Activated CD4-positive, alpha-beta T cell treated with anti-CD3 and anti-CD28 coated beads for 36 hours (primary cell): ENCODE measurements at regions not wholly inside any gene's neighbourhood (a gene's known extent, or its start where the extent isn't known, plus 50 kb on each side); places are given as distances from the start of the nearest gene placed in this dataset.
A peak's percentile ranks its signal among the peaks of the same experiment; 100 is the strongest.
"Not testable (repeated sequence)": the region's sequence is repeated elsewhere in the genome, so short reads cannot be mapped to it uniquely, and the experiment has no call there.

Experiments used
- ATAC-seq: fragments of 200-7000 bp; cut with Tn5 transposase; one replicate; pipeline ENCODE4 v1.10.0; 2021; ENCODE audit warnings: mild to moderate bottlenecking, moderate library complexity
- CTCF ChIA-PET: fragments of 350-600 bp; sonication (Branson Sonifier 250); formaldehyde crosslinking; loops from one replicate; lab custom pipeline; 2021; ENCODE audit warnings: antibody characterized with exemption; lab: Charles Lee
- POLR2A ChIA-PET: fragments of 350-600 bp; sonication (Branson Sonifier 250); formaldehyde crosslinking; loops from one replicate; lab custom pipeline; 2021; ENCODE audit warnings: antibody characterized with exemption, inconsistent platforms; lab: Charles Lee
- DNase-seq: peaks from one replicate; pipeline ENCODE4 v3.0.0-alpha.2; 2020
- H3K27ac Mint-ChIP-seq: one replicate; pipeline ENCODE4 v1.8.0; 2021; ENCODE audit warnings: mixed read lengths
- H3K27me3 Mint-ChIP-seq: one replicate; pipeline ENCODE4 v1.8.0; 2021; ENCODE audit warnings: mixed read lengths
- H3K36me3 Mint-ChIP-seq: one replicate; pipeline ENCODE4 v1.8.0; 2021; ENCODE audit warnings: low read depth, mixed read lengths
- H3K4me1 Mint-ChIP-seq: one replicate; pipeline ENCODE4 v1.8.0; 2021; ENCODE audit warnings: mixed read lengths
- H3K4me3 Mint-ChIP-seq: one replicate; pipeline ENCODE4 v1.8.0; 2021; ENCODE audit warnings: mild to moderate bottlenecking, moderate library complexity, mixed read lengths
- H3K9me3 Mint-ChIP-seq: one replicate; pipeline ENCODE4 v1.8.0; 2021; ENCODE audit warnings: low read depth, mixed read lengths
- intact Hi-C, 2 experiments: fragments of 100-400 bp; cut with DNase I in 1 of 2; cut with micrococcal nuclease in 1 of 2; formaldehyde crosslinking; loops; one replicate each; pipeline versions ENCODE4 v1.14.2 to v1.15.1; 2022 to 2024; cut with DNase I, micrococcal nuclease

DNA sequence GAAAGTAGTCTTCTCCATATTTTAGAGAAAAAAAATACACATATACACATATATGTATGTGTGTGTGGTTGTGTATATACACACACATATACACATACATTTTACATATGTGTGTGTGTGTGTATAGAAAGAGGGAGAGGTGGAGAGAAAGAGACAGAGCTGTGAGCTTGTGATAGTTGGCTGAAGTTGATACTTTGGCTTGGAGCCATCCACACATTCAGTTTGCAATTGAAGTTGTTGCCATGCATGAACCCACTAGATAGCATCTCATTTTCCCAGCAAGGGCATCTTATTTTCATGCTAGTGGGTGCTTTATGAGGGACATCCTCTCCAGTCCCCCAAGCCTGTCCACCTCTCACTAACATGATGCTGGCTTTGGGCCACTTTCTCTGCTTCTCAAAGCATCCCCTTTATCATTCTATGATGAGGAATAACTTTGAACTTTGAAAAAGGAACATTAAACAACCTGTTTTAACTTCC, 228.6 kb downstream of the ZNF621 start:
- no peaks in the 10 kb centered on the region for H3K36me3 Mint-ChIP-seq

DNA sequence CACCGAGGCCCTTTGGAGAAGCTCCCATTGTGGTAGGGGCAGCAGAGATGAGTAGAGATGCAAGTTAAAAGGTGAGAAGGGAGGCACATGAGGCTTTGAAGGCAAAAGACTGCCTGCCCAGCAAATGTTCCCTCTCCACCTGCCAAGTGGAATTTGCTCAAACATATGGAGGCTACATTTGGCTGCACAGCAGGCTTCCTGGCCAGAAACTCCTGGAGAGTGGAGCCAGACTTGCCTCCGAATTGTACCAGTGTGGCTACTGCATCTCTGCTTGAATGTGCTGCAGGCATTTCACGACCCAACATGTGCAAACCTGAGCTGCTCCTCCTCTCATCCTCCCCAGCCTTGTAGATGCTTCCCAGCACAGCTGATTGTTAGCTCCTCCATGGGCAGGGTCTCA, 229.2 kb downstream of the ZNF621 start:
- no peak overlapping the region for H3K27ac Mint-ChIP-seq
- DNase-seq = no peak
- no peak overlapping the region for H3K4me3 Mint-ChIP-seq
- ChIA-PET CTCF (no interaction called here), POLR2A (no interaction called here)
- H3K36me3 Mint-ChIP-seq = no peaks in the 10 kb centered on the region
- no peaks in the 10 kb centered on the region for H3K9me3 Mint-ChIP-seq
- no peak for ATAC-seq
- intact Hi-C loops = no loop called here
- peaks cover 4% of the 10 kb centered on the region for H3K4me1 Mint-ChIP-seq
- H3K27me3 Mint-ChIP-seq = peaks cover 15% of the 10 kb centered on the region

More for the DNA sequence above, 228.6 kb downstream of the ZNF621 start:
- DNase-seq (no peak), ATAC-seq (no peak)
- CTCF ChIA-PET = no interaction called here
- intact Hi-C loops = no loop called here
- peaks cover 15% of the 10 kb centered on the region for H3K27me3 Mint-ChIP-seq
- H3K9me3 Mint-ChIP-seq = no peaks in the 10 kb centered on the region
- H3K27ac Mint-ChIP-seq = no peak overlapping the region
- no peak overlapping the region for H3K4me3 Mint-ChIP-seq
- peaks cover 4% of the 10 kb centered on the region for H3K4me1 Mint-ChIP-seq
- POLR2A ChIA-PET = no interaction called here

DNA sequence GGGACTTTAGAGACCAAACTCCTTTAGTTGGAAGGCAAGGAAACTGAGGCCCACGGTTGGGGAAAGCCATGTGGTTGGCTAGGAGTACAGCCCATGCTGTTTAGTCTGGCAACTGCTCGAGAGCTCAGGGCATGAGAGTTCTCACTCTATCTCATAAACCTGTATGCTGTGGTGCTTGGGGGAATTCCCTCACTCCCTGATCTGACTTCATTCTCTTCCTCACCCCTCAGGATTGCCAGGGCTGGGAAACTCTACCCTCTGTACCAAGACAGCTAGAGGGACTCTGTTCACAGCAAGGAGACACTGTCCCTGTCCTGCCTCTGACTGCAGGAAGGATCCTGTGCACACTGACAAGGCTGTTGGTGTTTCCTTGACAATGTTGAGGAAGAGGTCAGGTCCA, 230.2 kb downstream of the ZNF621 start:
- intact Hi-C loops = no loop called here
- POLR2A ChIA-PET = no interaction called here
- Mint-ChIP-seq H3K27ac (no peak overlapping the region), H3K36me3 (no peaks in the 10 kb centered on the region), H3K4me3 (no peak overlapping the region), H3K27me3 (peaks cover 16% of the 10 kb centered on the region), H3K9me3 (no peaks in the 10 kb centered on the region), H3K4me1 (peaks cover 4% of the 10 kb centered on the region)
- CTCF ChIA-PET = no interaction called here
- ATAC-seq (peak; percentile 86), DNase-seq (peak; percentile 24)

DNA sequence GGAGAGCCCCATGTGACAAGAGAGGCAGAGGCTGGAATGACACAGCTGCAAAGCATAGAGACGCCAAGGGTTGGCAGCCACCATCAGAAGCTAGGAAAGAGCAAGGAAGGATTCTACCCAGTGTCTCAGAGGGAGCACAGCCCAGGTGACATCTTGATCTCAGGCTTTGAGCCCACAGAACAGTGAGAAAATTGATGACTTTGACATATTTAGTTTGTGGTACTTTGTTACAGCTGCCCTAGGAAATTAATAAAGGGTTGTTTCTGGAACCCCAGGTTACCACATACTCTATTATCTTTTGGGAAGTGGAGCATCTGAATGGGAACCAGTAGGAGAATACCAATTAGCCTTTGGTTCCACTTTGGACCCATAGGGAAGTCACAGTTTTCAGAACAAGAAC, 231.7 kb downstream of the ZNF621 start:
- Mint-ChIP-seq H3K4me3 (no peak overlapping the region), H3K27me3 (peaks cover 23% of the 10 kb centered on the region), H3K27ac (no peak overlapping the region), H3K4me1 (peaks cover 4% of the 10 kb centered on the region), H3K36me3 (no peaks in the 10 kb centered on the region), H3K9me3 (no peaks in the 10 kb centered on the region)
- no peak for ATAC-seq
- ChIA-PET CTCF (no interaction called here), POLR2A (no interaction called here)
- intact Hi-C loops = no loop called here
- no peak for DNase-seq

DNA sequence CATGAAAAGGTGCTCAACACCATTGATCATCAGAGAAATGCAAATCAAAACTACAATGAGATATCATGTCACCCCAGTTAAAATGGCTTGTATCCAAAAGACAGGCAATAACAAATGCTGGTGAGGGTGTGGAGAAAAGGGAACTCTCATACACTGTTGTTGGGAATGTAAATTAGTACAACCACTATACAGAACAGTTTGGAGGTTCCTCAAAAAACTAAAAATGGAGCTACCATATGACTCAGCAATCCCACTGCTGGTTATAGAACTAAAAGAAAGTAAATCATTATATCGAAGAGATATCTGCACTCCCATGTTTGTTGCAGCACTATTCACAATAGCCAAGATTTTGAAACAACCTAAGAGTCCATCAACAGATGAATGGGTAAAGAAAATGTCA, 238.0 kb downstream of the ZNF621 start:
- H3K4me1 Mint-ChIP-seq, DNase-seq, H3K9me3 Mint-ChIP-seq, CTCF ChIA-PET, POLR2A ChIA-PET, H3K36me3 Mint-ChIP-seq, H3K27ac Mint-ChIP-seq, intact Hi-C loops, H3K4me3 Mint-ChIP-seq, ATAC-seq: not testable (repeated sequence)
- peaks cover 14% of the 10 kb centered on the region for H3K27me3 Mint-ChIP-seq

DNA sequence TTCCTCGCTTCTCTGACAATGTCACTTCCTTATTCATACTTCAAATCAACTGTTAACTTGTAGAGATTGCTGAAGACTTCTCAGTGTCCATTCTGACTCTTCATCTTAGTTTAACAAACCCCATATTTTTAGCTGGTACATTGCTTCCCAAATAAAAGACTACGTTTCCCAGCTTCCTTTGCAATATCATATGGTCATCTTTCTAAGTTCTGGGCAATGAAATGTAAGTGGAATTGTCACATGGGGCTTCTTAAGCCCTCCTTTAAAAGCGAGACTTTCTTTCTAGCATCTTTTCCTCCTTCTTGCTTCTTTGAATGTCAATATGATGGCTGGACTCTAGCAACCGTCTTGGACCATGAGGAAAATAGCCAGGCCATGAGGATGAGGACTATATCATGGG, 239.0 kb downstream of the ZNF621 start:
- no peak for ATAC-seq
- Mint-ChIP-seq H3K27me3 (peaks cover 14% of the 10 kb centered on the region), H3K4me3 (no peak overlapping the region)

DNA sequence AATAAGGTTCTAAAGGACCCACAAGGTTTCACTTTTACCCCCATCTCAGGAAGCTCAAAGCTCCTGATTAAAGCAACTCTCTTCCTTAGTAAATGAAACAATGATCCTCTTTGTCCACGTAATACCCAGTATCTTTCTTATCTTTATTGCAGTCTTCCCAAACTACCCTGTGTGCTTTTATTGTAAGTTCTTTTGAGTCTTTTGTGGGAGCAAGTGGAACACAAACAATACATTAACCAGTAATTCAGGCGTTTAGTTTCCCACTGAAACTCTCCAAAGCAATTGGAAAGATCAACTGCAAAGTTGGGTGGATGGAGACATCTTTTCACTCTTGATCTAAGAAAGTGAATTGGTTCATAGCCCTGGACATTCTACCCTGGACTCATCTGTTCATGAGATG, 240.0 kb downstream of the ZNF621 start:
- peaks cover 1% of the 10 kb centered on the region for H3K4me1 Mint-ChIP-seq
- intact Hi-C loops = no loop called here
- H3K9me3 Mint-ChIP-seq = peaks cover 3% of the 10 kb centered on the region
- no peak for DNase-seq
- H3K27ac Mint-ChIP-seq = no peak overlapping the region
- no peak for ATAC-seq
- ChIA-PET CTCF (interaction anchor here (0.7 kb wide), 1 partner anchor 18 kb away, joined by 4 read pairs; no protein-coding TSS in a partner anchor), POLR2A (no interaction called here)
- H3K27me3 Mint-ChIP-seq = peaks cover 14% of the 10 kb centered on the region
- H3K4me3 Mint-ChIP-seq = no peak overlapping the region
- no peaks in the 10 kb centered on the region for H3K36me3 Mint-ChIP-seq

More for the DNA sequence above, 239.0 kb downstream of the ZNF621 start:
- Mint-ChIP-seq H3K4me1 (no peaks in the 10 kb centered on the region), H3K9me3 (peaks cover 3% of the 10 kb centered on the region), H3K27ac (no peak overlapping the region), H3K36me3 (no peaks in the 10 kb centered on the region)
- intact Hi-C loops = no loop called here
- ChIA-PET CTCF (no interaction called here), POLR2A (no interaction called here)
- DNase-seq = no peak

DNA sequence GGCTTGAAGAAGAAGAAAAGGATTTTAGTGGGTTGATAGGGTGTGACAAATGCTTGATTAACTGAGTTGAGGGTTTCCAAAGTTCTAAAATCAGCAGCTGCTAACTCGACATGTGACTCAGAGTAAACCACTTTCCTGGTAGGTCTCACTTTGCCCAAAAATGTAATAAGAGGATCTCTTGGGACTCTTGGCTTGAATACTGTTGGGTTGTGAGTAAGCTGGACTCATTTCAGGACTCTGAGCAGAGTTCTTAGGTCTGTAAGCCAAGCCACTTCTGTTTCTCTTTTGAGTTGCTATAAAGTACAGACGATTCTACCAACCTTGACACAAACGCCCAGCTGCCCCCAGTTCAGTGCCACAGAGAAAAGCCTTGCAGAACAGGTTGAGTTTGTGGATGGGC, 241.1 kb downstream of the ZNF621 start:
- DNase-seq (no peak), ATAC-seq (peak; percentile 19)
- POLR2A ChIA-PET = no interaction called here
- H3K4me1 Mint-ChIP-seq = peaks cover 6% of the 10 kb centered on the region
- no peak overlapping the region for H3K27ac Mint-ChIP-seq
- CTCF ChIA-PET = no interaction called here
- no peak overlapping the region for H3K4me3 Mint-ChIP-seq
- peaks cover 6% of the 10 kb centered on the region for H3K27me3 Mint-ChIP-seq
- peaks cover 3% of the 10 kb centered on the region for H3K9me3 Mint-ChIP-seq
- intact Hi-C loops = no loop called here
- no peaks in the 10 kb centered on the region for H3K36me3 Mint-ChIP-seq

DNA sequence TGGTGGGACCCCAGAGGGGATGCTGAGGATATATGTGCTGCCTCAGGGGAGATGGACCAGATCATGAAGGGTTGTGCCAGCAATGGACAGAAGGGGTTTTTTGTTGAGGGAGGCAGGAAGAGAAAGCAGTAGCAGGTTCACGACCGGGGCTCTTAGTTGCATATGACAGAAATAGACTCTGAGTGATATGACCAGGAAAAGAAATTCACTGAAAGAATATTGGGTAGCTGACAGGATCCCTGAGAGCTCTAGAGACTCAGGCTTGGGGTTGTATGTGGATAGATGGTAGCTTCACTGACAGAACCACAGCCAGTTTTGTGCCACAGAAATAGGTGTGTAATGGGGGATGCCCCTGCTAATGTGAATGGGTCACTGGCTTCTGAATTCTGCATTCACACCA, 241.6 kb downstream of the ZNF621 start:
- DNase-seq (no peak), ATAC-seq (no peak)
- CTCF ChIA-PET = interaction anchor here (0.7 kb wide), 1 partner anchor 48 kb away, joined by 3 read pairs; no protein-coding TSS in a partner anchor
- Mint-ChIP-seq H3K4me3 (no peak overlapping the region), H3K4me1 (peaks cover 6% of the 10 kb centered on the region), H3K36me3 (no peaks in the 10 kb centered on the region), H3K27ac (no peak overlapping the region), H3K9me3 (peaks cover 3% of the 10 kb centered on the region), H3K27me3 (peaks cover 6% of the 10 kb centered on the region)
- intact Hi-C loops = no loop called here
- POLR2A ChIA-PET = no interaction called here

DNA sequence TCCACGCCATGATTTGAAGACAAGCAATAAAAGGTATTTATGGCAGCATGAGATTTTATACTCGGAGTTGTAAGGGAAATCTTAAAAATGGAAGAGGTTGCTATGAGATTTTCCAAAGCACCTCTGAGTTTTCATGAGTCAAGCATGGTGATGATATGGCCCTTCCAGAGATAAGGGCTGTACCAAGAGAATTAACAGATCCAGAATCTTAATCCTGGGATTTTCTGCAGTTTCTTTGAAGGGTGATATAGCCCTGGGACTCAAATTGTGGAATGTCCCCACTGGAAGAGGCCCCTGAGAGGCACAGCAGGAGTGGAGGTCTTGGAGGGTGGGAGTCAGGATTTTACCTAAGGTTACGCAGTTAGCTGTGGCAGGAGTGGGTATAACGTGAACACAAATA, 243.3 kb downstream of the ZNF621 start:
- POLR2A ChIA-PET = no interaction called here
- peaks cover 6% of the 10 kb centered on the region for H3K4me1 Mint-ChIP-seq
- H3K27ac Mint-ChIP-seq = no peak overlapping the region
- peaks cover 4% of the 10 kb centered on the region for H3K27me3 Mint-ChIP-seq
- no peak for DNase-seq
- no peak for ATAC-seq
- H3K4me3 Mint-ChIP-seq = no peak overlapping the region
- CTCF ChIA-PET = no interaction called here
- intact Hi-C loops = no loop called here
- no peaks in the 10 kb centered on the region for H3K36me3 Mint-ChIP-seq
- H3K9me3 Mint-ChIP-seq = peaks cover under 1% of the 10 kb centered on the region

DNA sequence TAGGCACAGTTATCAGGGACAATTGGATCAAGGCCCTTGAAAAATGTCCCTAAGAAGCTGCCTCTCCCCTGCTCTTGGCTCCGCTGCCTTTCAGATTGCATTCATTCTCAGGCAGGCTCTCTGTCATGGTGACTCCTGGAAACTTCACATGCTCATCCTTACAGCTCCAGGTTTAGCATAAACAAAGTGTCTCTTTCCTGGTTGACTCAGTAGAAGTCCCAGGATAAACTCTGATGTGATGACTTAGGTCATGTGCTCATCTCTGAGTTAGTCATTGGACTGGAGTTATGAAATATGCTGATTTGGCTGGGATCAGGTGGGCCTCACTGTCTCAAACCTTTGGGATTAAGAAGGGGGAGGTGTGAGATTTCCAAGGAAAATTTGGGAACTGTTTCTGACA, 243.8 kb downstream of the ZNF621 start:
- H3K4me1 Mint-ChIP-seq = peaks cover 6% of the 10 kb centered on the region
- no peaks in the 10 kb centered on the region for H3K36me3 Mint-ChIP-seq
- intact Hi-C loops = no loop called here
- no peak overlapping the region for H3K4me3 Mint-ChIP-seq
- peaks cover 3% of the 10 kb centered on the region for H3K27me3 Mint-ChIP-seq
- CTCF ChIA-PET = no interaction called here
- POLR2A ChIA-PET = no interaction called here
- ATAC-seq (no peak), DNase-seq (no peak)
- no peaks in the 10 kb centered on the region for H3K9me3 Mint-ChIP-seq
- no peak overlapping the region for H3K27ac Mint-ChIP-seq

DNA sequence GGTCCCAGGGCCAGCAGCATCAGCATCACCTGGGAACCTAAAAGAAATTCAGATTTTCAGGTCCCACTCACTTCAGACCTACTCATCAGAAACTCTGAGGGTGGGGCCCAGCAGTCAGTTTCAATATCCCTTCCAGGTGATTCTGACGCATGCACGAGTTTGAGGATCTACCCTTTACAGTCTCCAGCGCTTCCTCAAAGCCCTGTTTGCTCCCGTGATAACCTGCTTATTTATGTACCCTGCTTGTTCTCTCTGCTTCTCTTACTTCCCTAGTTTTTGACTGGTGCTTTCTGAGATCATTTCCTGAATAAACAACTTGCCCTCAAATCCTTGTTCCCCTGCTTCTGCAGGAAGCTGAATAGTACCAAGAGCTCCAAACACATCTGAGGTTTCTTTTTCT, 245.3 kb downstream of the ZNF621 start:
- Mint-ChIP-seq H3K4me1 (peaks cover 6% of the 10 kb centered on the region), H3K4me3 (no peak overlapping the region), H3K9me3 (no peaks in the 10 kb centered on the region), H3K27ac (no peak overlapping the region), H3K27me3 (no peaks in the 10 kb centered on the region), H3K36me3 (no peaks in the 10 kb centered on the region)
- peak; percentile 44 for ATAC-seq
- intact Hi-C loops = no loop called here
- peak; percentile 17 for DNase-seq
- ChIA-PET POLR2A (interaction anchor here (0.7 kb wide), 1 partner anchor 46 kb away, joined by 3 read pairs; no protein-coding TSS in a partner anchor), CTCF (interaction anchor here (1.0 kb wide), 1 partner anchor 11 kb away, joined by 4 read pairs; no protein-coding TSS in a partner anchor)
